ENCODE measurements at regions not wholly inside any gene's neighbourhood (a gene's known extent, or its start where the extent isn't known, plus 50 kb on each side); places are given as distances from the start of the nearest gene placed in this dataset.

DNA sequence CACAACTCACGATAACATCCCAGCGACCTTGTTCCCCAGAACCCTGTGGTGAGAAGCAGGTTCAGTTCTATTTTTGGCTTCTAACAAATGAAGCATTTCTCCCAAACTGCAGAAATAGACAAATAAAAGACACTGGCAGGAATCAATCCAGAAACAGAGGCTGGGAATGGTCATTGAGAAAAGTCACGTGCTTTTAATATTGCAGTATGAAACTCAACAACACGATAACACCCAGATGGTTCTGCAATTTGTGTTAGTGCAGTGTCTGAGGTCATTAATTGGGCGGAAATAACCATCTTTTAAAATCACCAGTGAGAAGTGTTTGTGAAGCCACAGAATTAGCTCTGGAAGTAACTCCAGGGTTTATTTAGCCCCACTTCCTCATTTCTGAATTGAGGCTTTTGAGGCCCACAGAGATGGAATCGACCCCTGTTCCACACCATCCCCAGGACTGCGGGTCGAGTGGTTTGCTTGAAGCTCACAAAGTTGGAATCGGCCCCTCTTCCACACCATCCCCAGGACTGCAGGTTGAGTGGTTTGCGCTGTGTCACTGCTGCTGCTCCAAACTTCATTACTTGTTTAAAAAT lies 164.7 kb upstream of the IRX4 start:
- no peak for TF ChIP-seq EZH2 (IDR thresholded peaks at IDR 0.05; ENCODE audit: insufficient read depth, low read length)
- TF ChIP-seq, protein P1, sequence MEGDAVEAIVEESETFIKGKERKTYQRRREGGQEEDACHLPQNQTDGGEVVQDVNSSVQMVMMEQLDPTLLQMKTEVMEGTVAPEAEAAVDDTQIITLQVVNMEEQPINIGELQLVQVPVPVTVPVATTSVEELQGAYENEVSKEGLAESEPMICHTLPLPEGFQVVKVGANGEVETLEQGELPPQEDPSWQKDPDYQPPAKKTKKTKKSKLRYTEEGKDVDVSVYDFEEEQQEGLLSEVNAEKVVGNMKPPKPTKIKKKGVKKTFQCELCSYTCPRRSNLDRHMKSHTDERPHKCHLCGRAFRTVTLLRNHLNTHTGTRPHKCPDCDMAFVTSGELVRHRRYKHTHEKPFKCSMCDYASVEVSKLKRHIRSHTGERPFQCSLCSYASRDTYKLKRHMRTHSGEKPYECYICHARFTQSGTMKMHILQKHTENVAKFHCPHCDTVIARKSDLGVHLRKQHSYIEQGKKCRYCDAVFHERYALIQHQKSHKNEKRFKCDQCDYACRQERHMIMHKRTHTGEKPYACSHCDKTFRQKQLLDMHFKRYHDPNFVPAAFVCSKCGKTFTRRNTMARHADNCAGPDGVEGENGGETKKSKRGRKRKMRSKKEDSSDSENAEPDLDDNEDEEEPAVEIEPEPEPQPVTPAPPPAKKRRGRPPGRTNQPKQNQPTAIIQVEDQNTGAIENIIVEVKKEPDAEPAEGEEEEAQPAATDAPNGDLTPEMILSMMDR (IDR thresholded peaks at IDR 0.05; ENCODE audit: insufficient read depth, low read depth, low read length) = no peak
- Histone ChIP-seq H3K27me3 (ENCODE audit: insufficient read depth, low read length) (no peaks in the 10 kb centered on the region), H4K20me1 (ENCODE audit: insufficient read depth, low read length) (no peaks in the 10 kb centered on the region), H3K79me2 (ENCODE audit: insufficient read depth, low read length) (no peaks in the 10 kb centered on the region), H3K9ac (ENCODE audit: low read length) (no peak overlapping the region), H3K4me2 (ENCODE audit: low read length) (no peak overlapping the region), H3K4me1 (ENCODE audit: insufficient read depth, low read length) (no peaks in the 10 kb centered on the region), H3K27ac (ENCODE audit: low read depth, low read length) (no peak overlapping the region), H3K9me3 (ENCODE audit: insufficient read depth, low read depth, low read length) (no peaks in the 10 kb centered on the region), H2AFZ (ENCODE audit: low read depth, low read length) (no peak overlapping the region), H3K4me3 (ENCODE audit: insufficient read depth, low read depth, low read length) (no peak overlapping the region), H3K36me3 (ENCODE audit: insufficient read depth, low read length) (no peaks in the 10 kb centered on the region)
- no peak overlapping the region for H3K27ac Mint-ChIP-seq (ENCODE audit: unreplicated experiment)
- DNase-seq (ENCODE audit: low read depth) (no peak), FAIRE-seq (no peak)
- H3K36me3 Mint-ChIP-seq (ENCODE audit: low read depth, unreplicated experiment) = no peaks in the 10 kb centered on the region
- H3K4me3 Mint-ChIP-seq (ENCODE audit: unreplicated experiment) = no peak overlapping the region
- no peaks in the 10 kb centered on the region for H3K4me1 Mint-ChIP-seq (ENCODE audit: low read depth, unreplicated experiment)
- no peaks in the 10 kb centered on the region for H3K9me3 Mint-ChIP-seq (ENCODE audit: unreplicated experiment)
- H3K27me3 Mint-ChIP-seq (ENCODE audit: low read depth, unreplicated experiment) = peaks cover 29% of the 10 kb centered on the region

DNA sequence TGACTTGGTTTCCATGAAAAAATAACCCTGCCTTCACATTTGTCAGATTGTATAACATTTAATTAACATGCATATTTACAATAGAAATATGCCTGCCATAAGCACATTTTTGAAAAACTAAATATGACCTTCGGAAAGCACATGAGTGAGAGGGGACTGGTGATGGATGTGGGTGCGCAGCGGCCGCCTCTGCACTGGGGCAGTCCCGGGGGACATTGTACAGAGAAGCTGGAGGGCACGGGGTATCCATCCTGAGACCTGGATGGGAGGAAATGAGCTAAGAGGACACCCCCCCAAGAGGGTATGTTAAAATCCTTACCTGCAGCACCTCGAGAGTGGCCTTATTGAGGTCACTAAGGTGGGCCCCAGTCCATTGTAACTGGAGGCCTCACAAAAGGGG lies 161.3 kb upstream of the IRX4 start:
- Histone ChIP-seq H3K4me3 (ENCODE audit: insufficient read depth, low read depth, low read length) (no peak overlapping the region), H3K27ac (ENCODE audit: low read depth, low read length) (no peak overlapping the region), H3K27me3 (ENCODE audit: insufficient read depth, low read length) (peaks cover 2% of the 10 kb centered on the region), H3K36me3 (ENCODE audit: insufficient read depth, low read length) (no peaks in the 10 kb centered on the region), H3K9me3 (ENCODE audit: insufficient read depth, low read depth, low read length) (no peaks in the 10 kb centered on the region), H3K4me2 (ENCODE audit: low read length) (no peak overlapping the region), H3K4me1 (ENCODE audit: insufficient read depth, low read length) (no peaks in the 10 kb centered on the region), H3K79me2 (ENCODE audit: insufficient read depth, low read length) (no peaks in the 10 kb centered on the region), H2AFZ (ENCODE audit: low read depth, low read length) (no peak overlapping the region), H3K9ac (ENCODE audit: low read length) (no peak overlapping the region), H4K20me1 (ENCODE audit: insufficient read depth, low read length) (no peaks in the 10 kb centered on the region)
- no peak for DNase-seq (ENCODE audit: low read depth)
- Mint-ChIP-seq H3K9me3 (ENCODE audit: unreplicated experiment) (no peaks in the 10 kb centered on the region), H3K4me1 (ENCODE audit: low read depth, unreplicated experiment) (no peaks in the 10 kb centered on the region), H3K4me3 (ENCODE audit: unreplicated experiment) (no peak overlapping the region), H3K27me3 (ENCODE audit: low read depth, unreplicated experiment) (peaks cover 41% of the 10 kb centered on the region), H3K36me3 (ENCODE audit: low read depth, unreplicated experiment) (no peaks in the 10 kb centered on the region), H3K27ac (ENCODE audit: unreplicated experiment) (no peak overlapping the region)
- no peak for FAIRE-seq
- TF ChIP-seq, protein P1 (IDR thresholded peaks at IDR 0.05; ENCODE audit: insufficient read depth, low read depth, low read length) = no peak
- no peak for TF ChIP-seq EZH2 (IDR thresholded peaks at IDR 0.05; ENCODE audit: insufficient read depth, low read length)

DNA sequence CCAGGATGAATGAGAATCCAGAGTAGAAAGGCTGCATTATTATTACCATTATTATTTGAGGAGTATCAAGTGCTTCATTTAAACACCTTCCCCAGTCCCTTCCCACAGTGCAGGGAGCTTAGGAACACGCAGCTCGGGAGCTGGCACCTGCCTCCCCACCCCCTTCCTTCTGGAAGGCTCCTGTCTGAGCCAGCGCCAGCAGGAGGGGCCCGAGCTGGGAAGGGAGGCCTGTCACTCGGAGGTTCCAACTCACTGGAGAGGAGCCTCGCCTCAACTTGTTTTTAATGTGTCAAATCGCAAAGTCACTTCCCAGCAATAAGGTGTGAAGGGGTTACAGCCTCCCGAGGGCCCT lies 156.4 kb upstream of the IRX4 start:
- no peak overlapping the region for H2AFZ ChIP-seq (ENCODE audit: low read depth, low read length)
- Mint-ChIP-seq H3K27me3 (ENCODE audit: low read depth, unreplicated experiment) (peaks cover 44% of the 10 kb centered on the region), H3K4me1 (ENCODE audit: low read depth, unreplicated experiment) (no peaks in the 10 kb centered on the region), H3K36me3 (ENCODE audit: low read depth, unreplicated experiment) (no peaks in the 10 kb centered on the region), H3K9me3 (ENCODE audit: unreplicated experiment) (no peaks in the 10 kb centered on the region), H3K27ac (ENCODE audit: unreplicated experiment) (no peak overlapping the region), H3K4me3 (ENCODE audit: unreplicated experiment) (no peak overlapping the region)
- no peaks in the 10 kb centered on the region for H4K20me1 ChIP-seq (ENCODE audit: insufficient read depth, low read length)
- DNase-seq (ENCODE audit: low read depth) (no peak), FAIRE-seq (no peak)
- H3K4me3 ChIP-seq (ENCODE audit: insufficient read depth, low read depth, low read length) = no peak overlapping the region
- H3K4me2 ChIP-seq (ENCODE audit: low read length) = no peak overlapping the region
- H3K27me3 ChIP-seq (ENCODE audit: insufficient read depth, low read length) = peaks cover 2% of the 10 kb centered on the region
- H3K4me1 ChIP-seq (ENCODE audit: insufficient read depth, low read length) = no peaks in the 10 kb centered on the region
- no peak overlapping the region for H3K9ac ChIP-seq (ENCODE audit: low read length)
- H3K27ac ChIP-seq (ENCODE audit: low read depth, low read length) = no peak overlapping the region
- no peak for TF ChIP-seq EZH2 (IDR thresholded peaks at IDR 0.05; ENCODE audit: insufficient read depth, low read length)
- TF ChIP-seq, protein P1 (IDR thresholded peaks at IDR 0.05; ENCODE audit: insufficient read depth, low read depth, low read length) = no peak
- no peaks in the 10 kb centered on the region for H3K36me3 ChIP-seq (ENCODE audit: insufficient read depth, low read length)
- no peaks in the 10 kb centered on the region for H3K79me2 ChIP-seq (ENCODE audit: insufficient read depth, low read length)
- H3K9me3 ChIP-seq (ENCODE audit: insufficient read depth, low read depth, low read length) = no peaks in the 10 kb centered on the region

Data from astrocyte (in vitro differentiated cells and primary cell).